ENCODE measurements at regions not wholly inside any gene's neighbourhood (a gene's known extent, or its start where the extent isn't known, plus 50 kb on each side); places are given as distances from the start of the nearest gene placed in this dataset.

- no peak for TF ChIP-seq CTCF (IDR thresholded peaks at IDR 0.05; ENCODE audit: extremely low read depth in 1 of 2, insufficient read depth in 1 of 2, low read depth in 1 of 2, low read length in 2 of 2)
- TF ChIP-seq POLR2A (IDR thresholded peaks at IDR 0.05; ENCODE audit: low read depth, low read length), result no peak
- no peak for TF ChIP-seq EZH2 (IDR thresholded peaks at IDR 0.05; ENCODE audit: borderline replicate concordance, low read depth, low read length, severe bottlenecking)
- no peak for TF ChIP-seq POLR2AphosphoS5 (IDR thresholded peaks at IDR 0.05; ENCODE audit: insufficient read depth, low read depth, low read length)
- no peak for TF ChIP-seq GATA2 (IDR thresholded peaks at IDR 0.05; ENCODE audit: insufficient read depth, insufficient read length, low read depth, low read length)
- TF ChIP-seq JUN (IDR thresholded peaks at IDR 0.05; ENCODE audit: borderline replicate concordance, insufficient read depth, insufficient read length, low read depth), result no peak
Observed at GRCh38 chr16:5873221-5873620, 775.6 kb upstream of the EEF2KMT start.
